ENCODE measurements at regions not wholly inside any gene's neighbourhood (a gene's known extent, or its start where the extent isn't known, plus 50 kb on each side); places are given as distances from the start of the nearest gene placed in this dataset.
A peak's percentile ranks its signal among the peaks of the same experiment; 100 is the strongest.

GRCh38 chr2:220676695-220677094 lies 895.4 kb downstream of the EPHA4 start:
- no peak for ATAC-seq
- intact Hi-C loops (cut with DNase I; ENCODE audit: low total_unique reads) = no loop called here
- TF ChIP-seq CTCF (IDR thresholded peaks at IDR 0.05 in 4 of 5, conservative IDR thresholded peaks at IDR 0.05 in 1 of 5) = no peak
- TF ChIP-seq POLR2A (IDR thresholded peaks at IDR 0.05) = no peak
- Histone ChIP-seq H3K4me3 (no peak overlapping the region), H3K4me1 (no peaks in the 10 kb centered on the region), H3K9me3 (no peaks in the 10 kb centered on the region), H3K36me3 (no peaks in the 10 kb centered on the region), H3K27me3 (no peaks in the 10 kb centered on the region), H3K27ac (no peak overlapping the region)
- DNase-seq = no peak
- in situ Hi-C loops (cut with MboI; ENCODE audit: low sequenced_read_pairs in 4 of 4) = no loop called here

GRCh38 chr2:220678943-220679342 lies 893.2 kb downstream of the EPHA4 start:
- in situ Hi-C loops (cut with MboI; ENCODE audit: low sequenced_read_pairs in 4 of 4) (no loop called here), intact Hi-C loops (cut with DNase I; ENCODE audit: low total_unique reads) (no loop called here)
- H3K9me3 ChIP-seq = no peaks in the 10 kb centered on the region
- no peak overlapping the region for H3K4me3 ChIP-seq
- TF ChIP-seq POLR2A (IDR thresholded peaks at IDR 0.05) (no peak), CTCF (IDR thresholded peaks at IDR 0.05 in 4 of 5, conservative IDR thresholded peaks at IDR 0.05 in 1 of 5) (no peak)
- no peaks in the 10 kb centered on the region for H3K27me3 ChIP-seq
- no peak for DNase-seq
- no peaks in the 10 kb centered on the region for H3K36me3 ChIP-seq
- H3K27ac ChIP-seq = no peak overlapping the region
- no peaks in the 10 kb centered on the region for H3K4me1 ChIP-seq
- no peak for ATAC-seq

GRCh38 chr2:220682616-220683015 lies 889.5 kb downstream of the EPHA4 start:
- Histone ChIP-seq H3K4me1 (no peaks in the 10 kb centered on the region), H3K27me3 (no peaks in the 10 kb centered on the region), H3K9me3 (no peaks in the 10 kb centered on the region), H3K27ac (no peak overlapping the region), H3K36me3 (no peaks in the 10 kb centered on the region), H3K4me3 (no peak overlapping the region)
- intact Hi-C loops (cut with DNase I; ENCODE audit: low total_unique reads) (no loop called here), in situ Hi-C loops (cut with MboI; ENCODE audit: low sequenced_read_pairs in 4 of 4) (no loop called here)
- DNase-seq (no peak), ATAC-seq (no peak)
- TF ChIP-seq CTCF (IDR thresholded peaks at IDR 0.05 in 4 of 5, conservative IDR thresholded peaks at IDR 0.05 in 1 of 5) (no peak), POLR2A (IDR thresholded peaks at IDR 0.05) (no peak)

- ATAC-seq (no peak), DNase-seq (no peak)
- H3K4me3 ChIP-seq = no peak overlapping the region
- no peaks in the 10 kb centered on the region for H3K36me3 ChIP-seq
- no peaks in the 10 kb centered on the region for H3K27me3 ChIP-seq
- H3K27ac ChIP-seq = no peak overlapping the region
- H3K9me3 ChIP-seq = no peaks in the 10 kb centered on the region
- no peaks in the 10 kb centered on the region for H3K4me1 ChIP-seq
- intact Hi-C loops (cut with DNase I; ENCODE audit: low total_unique reads) = no loop called here
- TF ChIP-seq CTCF (IDR thresholded peaks at IDR 0.05 in 4 of 5, conservative IDR thresholded peaks at IDR 0.05 in 1 of 5) = no peak
- TF ChIP-seq POLR2A (IDR thresholded peaks at IDR 0.05) = no peak
- in situ Hi-C loops (cut with MboI; ENCODE audit: low sequenced_read_pairs in 4 of 4) = no loop called here
Observed at GRCh38 chr2:220684099-220684498, 888.0 kb downstream of the EPHA4 start.

- intact Hi-C loops (cut with DNase I; ENCODE audit: low total_unique reads) = loop anchor here (1.0 to 5.0 kb wide), 2 partner anchors 285 to 886 kb away; no protein-coding TSS in a partner anchor
Observed at GRCh38 chr2:220687231-220687843, 884.8 kb downstream of the EPHA4 start.

More at GRCh38 chr2:220687231-220687843, 884.8 kb downstream of the EPHA4 start:
- Histone ChIP-seq H3K4me1 (no peaks in the 10 kb centered on the region), H3K27ac (no peak overlapping the region), H3K4me3 (no peak overlapping the region), H3K36me3 (no peaks in the 10 kb centered on the region), H3K27me3 (no peaks in the 10 kb centered on the region), H3K9me3 (no peaks in the 10 kb centered on the region)
- in situ Hi-C loops (cut with MboI; ENCODE audit: low sequenced_read_pairs in 4 of 4) = loop anchor here (5.0 kb wide), 3 partner anchors 285 to 890 kb away; partner anchors contain the start of gene EPHA4 (in 1 of the 4)
- DNase-seq = peak; percentile 46 to 53
- peak; percentile 80 to 90 for ATAC-seq
- peak; percentile 62 to 87 (median 77) for TF ChIP-seq CTCF (IDR thresholded peaks at IDR 0.05 in 4 of 5, conservative IDR thresholded peaks at IDR 0.05 in 1 of 5)
- no peak for TF ChIP-seq POLR2A (IDR thresholded peaks at IDR 0.05)

Data from gastrocnemius medialis (tissue), 4 donors.